IMR-90 (cell line): ENCODE measurements at regions not wholly inside any gene's neighbourhood (a gene's known extent, or its start where the extent isn't known, plus 50 kb on each side); places are given as distances from the start of the nearest gene placed in this dataset.

Experiments used
- ATAC-seq: fragments of 200-7000 bp; cut with Tn5 transposase; 2 replicates; pipeline ENCODE4 v1.9.1; 2020; ENCODE audit warnings: low read depth, mild to moderate bottlenecking, moderate library complexity
- BruUV-seq: library from RNA; stranded (reverse); fragments of 400-500 nt; replicated peaks from 2 replicates; lab custom pipeline; 2021; lab: Mats Ljungman, UMichigan
- CTCF ChIA-PET: fragments of 300-600 bp; formaldehyde crosslinking; extraction: SDS; loops from one replicate; lab custom pipeline; 2021; ENCODE audit warnings: antibody characterized with exemption; lab: Yijun Ruan, JAX
- POLR2A ChIA-PET: fragments of 300-600 bp; sonication (Branson Sonifier 250); formaldehyde crosslinking; loops from one replicate; lab custom pipeline; 2022; ENCODE audit warnings: antibody characterized with exemption; ENCODE audit not compliant: unreplicated experiment; lab: Charles Lee
- DNase-seq: peaks from one replicate; pipeline ENCODE4 v3.0.0; 2013
- H2AFZ ChIP-seq: replicated peaks from 2 replicates; pipeline ENCODE3; 2013; ENCODE audit warnings: low read length, mild to moderate bottlenecking; ENCODE audit not compliant: poor library complexity
- H2AK5ac ChIP-seq: 2 replicates; pipeline ENCODE4 v1.6.1; 2013; ENCODE audit warnings: low read depth, low read length, inconsistent platforms
- H2AK9ac ChIP-seq: replicated peaks from 2 replicates; pipeline ENCODE3; 2013; ENCODE audit warnings: mild to moderate bottlenecking, low read depth, low read length, moderate library complexity; ENCODE audit not compliant: poor library complexity
- H2BK120ac ChIP-seq: 2 replicates; pipeline ENCODE4 v1.6.1; 2013; ENCODE audit warnings: low read depth, low read length, inconsistent platforms
- H2BK15ac ChIP-seq: 3 replicates; pipeline ENCODE4 v1.6.1; 2013; ENCODE audit warnings: low read depth, low read length, inconsistent platforms
- H2BK20ac ChIP-seq: 2 replicates; pipeline ENCODE4 v1.6.1; 2013; ENCODE audit warnings: low read depth, mild to moderate bottlenecking, inconsistent platforms, low read length, moderate library complexity
- H2BK5ac ChIP-seq: 2 replicates; pipeline ENCODE4 v1.6.1; 2013; ENCODE audit warnings: mild to moderate bottlenecking, low read depth, low read length, inconsistent platforms; ENCODE audit not compliant: poor library complexity, severe bottlenecking
- H3K14ac ChIP-seq: replicated peaks from 2 replicates; pipeline ENCODE4 v1.6.1; 2013; ENCODE audit warnings: low read depth, low read length, inconsistent platforms
- H3K18ac ChIP-seq: 2 replicates; pipeline ENCODE4 v1.6.1; 2013; ENCODE audit warnings: low read depth, low read length, control low read depth
- H3K23ac ChIP-seq: 2 replicates; pipeline ENCODE4 v1.6.1; 2013; ENCODE audit warnings: low read depth, low read length, inconsistent platforms
- H3K27ac ChIP-seq: 2 replicates; pipeline ENCODE4 v1.5.1; 2013; ENCODE audit warnings: mild to moderate bottlenecking, control low read depth, low read length; ENCODE audit not compliant: insufficient read depth
- H3K27me3 ChIP-seq: 2 replicates; pipeline ENCODE4 v1.6.1; 2013; ENCODE audit warnings: low read length; ENCODE audit not compliant: control insufficient read depth, insufficient read depth
- H3K36me3 ChIP-seq: 2 replicates; pipeline ENCODE4 v1.6.1; 2013; ENCODE audit warnings: low read length, mixed read lengths; ENCODE audit not compliant: control insufficient read depth, insufficient read depth
- H3K4ac ChIP-seq: 2 replicates; pipeline ENCODE4 v1.6.1; 2013; ENCODE audit warnings: low read depth, low read length, inconsistent platforms
- H3K4me1 ChIP-seq: 2 replicates; pipeline ENCODE4 v1.6.1; 2013; ENCODE audit warnings: low read length, mixed read lengths; ENCODE audit not compliant: control insufficient read depth, insufficient read depth
- H3K4me2 ChIP-seq: 2 replicates; pipeline ENCODE4 v1.6.1; 2013; ENCODE audit warnings: low read depth, mild to moderate bottlenecking, control low read depth, low read length, moderate library complexity
- H3K4me3 ChIP-seq: 2 replicates; pipeline ENCODE4 v1.5.1; 2013; ENCODE audit warnings: low read depth, mild to moderate bottlenecking, control low read depth, low read length, moderate library complexity; ENCODE audit not compliant: insufficient read depth
- H3K56ac ChIP-seq: 2 replicates; pipeline ENCODE4 v1.6.1; 2013; ENCODE audit warnings: low read length, inconsistent platforms; ENCODE audit not compliant: insufficient read depth; ENCODE audit errors: extremely low read depth
- H3K79me1 ChIP-seq, 2 experiments: 2 replicates each; pipeline ENCODE4 v1.6.1; 2013; ENCODE audit warnings: low read length in 2 of 2, inconsistent platforms in 1 of 2, low read depth in 1 of 2
- H3K9ac ChIP-seq: 2 replicates; pipeline ENCODE4 v1.6.1; 2013; ENCODE audit warnings: low read depth, low read length, control low read depth
- H3K9me1 ChIP-seq: 2 replicates; pipeline ENCODE4 v1.6.1; 2013; ENCODE audit warnings: low read length, inconsistent platforms; ENCODE audit not compliant: insufficient read depth
- H3K9me3 ChIP-seq: 2 replicates; pipeline ENCODE4 v1.6.1; 2013; ENCODE audit warnings: low read length; ENCODE audit not compliant: control insufficient read depth, insufficient read depth
- H4K20me1 ChIP-seq: 2 replicates; pipeline ENCODE4 v1.6.1; 2013; ENCODE audit warnings: low read length, inconsistent platforms; ENCODE audit not compliant: insufficient read depth
- H4K5ac ChIP-seq: 2 replicates; pipeline ENCODE4 v1.6.1; 2013; ENCODE audit warnings: mild to moderate bottlenecking, low read depth, low read length, control low read depth
- H4K8ac ChIP-seq, 2 experiments: 2 replicates each; pipeline ENCODE4 v1.6.1; 2013; ENCODE audit warnings: low read depth in 2 of 2, low read length in 2 of 2, control low read depth in 1 of 2, inconsistent platforms in 1 of 2
- H4K91ac ChIP-seq: 2 replicates; pipeline ENCODE4 v1.6.1; 2013; ENCODE audit warnings: low read depth, low read length, inconsistent platforms; ENCODE audit not compliant: insufficient read depth
- BHLHE40 ChIP-seq: fragments of 150-350 bp; IDR thresholded peaks from 2 replicates; pipeline ENCODE4 v1.6.1; 2016; ENCODE audit warnings: mild to moderate bottlenecking, low read depth, low read length
- CEBPB ChIP-seq: IDR thresholded peaks from 2 replicates; pipeline ENCODE4 v1.6.1; 2012; ENCODE audit warnings: low read depth, low read length, improper control_type of control experiment
- CHD1 ChIP-seq: IDR thresholded peaks from 2 replicates; pipeline ENCODE4 v1.6.1; 2012; ENCODE audit warnings: low read depth, low read length, improper control_type of control experiment
- CTCF ChIP-seq: conservative IDR thresholded peaks from 2 replicates; pipeline ENCODE4 v1.5.1; 2012; ENCODE audit warnings: mild to moderate bottlenecking, low read depth, low read length, improper control_type of control experiment
- ELK1 ChIP-seq: fragments of 150-350 bp; IDR thresholded peaks from 2 replicates; pipeline ENCODE4 v1.6.1; 2016; ENCODE audit warnings: low read depth, mild to moderate bottlenecking, low read length, moderate library complexity, borderline replicate concordance
- FOS ChIP-seq: fragments of 150-350 bp; IDR thresholded peaks from 2 replicates; pipeline ENCODE4 v1.6.1; 2016; ENCODE audit warnings: low read depth, low read length
- MAFK ChIP-seq: IDR thresholded peaks from 2 replicates; pipeline ENCODE4 v1.6.1; 2012; ENCODE audit warnings: low read depth, low read length, improper control_type of control experiment
- MAZ ChIP-seq: IDR thresholded peaks from 2 replicates; pipeline ENCODE4 v1.6.1; 2012; ENCODE audit warnings: low read depth, mild to moderate bottlenecking, low read length, improper control_type of control experiment, moderate library complexity, borderline replicate concordance
- MXI1 ChIP-seq: IDR thresholded peaks from 2 replicates; pipeline ENCODE4 v1.6.1; 2012; ENCODE audit warnings: low read depth, mild to moderate bottlenecking, low read length, moderate library complexity, borderline replicate concordance
- NFE2L2 ChIP-seq: fragments of 150-350 bp; IDR thresholded peaks from 2 replicates; pipeline ENCODE4 v1.6.1; 2016; ENCODE audit warnings: low read depth, mild to moderate bottlenecking, low read length
- POLR2A ChIP-seq: IDR thresholded peaks from 2 replicates; pipeline ENCODE4 v1.6.1; 2012; ENCODE audit warnings: mild to moderate bottlenecking, low read depth, low read length
- RAD21 ChIP-seq: IDR thresholded peaks from 2 replicates; pipeline ENCODE4 v1.6.1; 2012; ENCODE audit warnings: low read length, improper control_type of control experiment
- RCOR1 ChIP-seq: IDR thresholded peaks from 2 replicates; pipeline ENCODE4 v1.6.1; 2012; ENCODE audit warnings: mild to moderate bottlenecking, low read length, improper control_type of control experiment; ENCODE audit not compliant: insufficient replicate concordance
- RFX5 ChIP-seq: IDR thresholded peaks from 2 replicates; pipeline ENCODE4 v1.8.0; 2012; ENCODE audit warnings: low read depth, mild to moderate bottlenecking, low read length, moderate library complexity
- USF2 ChIP-seq: fragments of 150-350 bp; IDR thresholded peaks from 2 replicates; pipeline ENCODE4 v1.6.1; 2017; ENCODE audit warnings: mild to moderate bottlenecking, antibody characterized with exemption, low read length, low read depth
- WGBS, 2 experiments: methylation state at CpG; one replicate each; pipeline versions ENCODE4 v1.1.5 to v1.1.7; 2013; ENCODE audit warnings: missing lambda C conversion rate in 2 of 2; ENCODE audit not compliant: insufficient read length in 1 of 2; ENCODE audit errors: extremely low coverage in 2 of 2; 5-methylcytosine and 5-hydroxymethylcytosine counted together
- dilution Hi-C: fragments of 300-500 bp; cut with HindIII; formaldehyde crosslinking; loops from one replicate; pipeline ENCODE4 v1.14.3; 2018; ENCODE audit warnings: low sequenced_read_pairs; ENCODE audit not compliant: unreplicated experiment
- in situ Hi-C: fragments of 300-500 bp; cut with MboI; formaldehyde crosslinking; loops from 3 replicates; pipeline ENCODE4 v1.14.3; 2019; ENCODE audit warnings: low sequenced_read_pairs, inconsistent platforms, mixed read lengths
- intact Hi-C: fragments of 100-400 bp; cut with micrococcal nuclease; formaldehyde crosslinking; loops from 2 replicates; pipeline ENCODE4 v1.10.0; 2022

- Histone ChIP-seq H2AFZ (no peak overlapping the region), H3K18ac (no peak overlapping the region), H2AK5ac (no peak overlapping the region), H4K20me1 (no peaks in the 10 kb centered on the region), H3K9ac (no peak overlapping the region), H2BK20ac (no peak overlapping the region), H4K5ac (no peak overlapping the region), H3K36me3 (no peaks in the 10 kb centered on the region), H3K4me1 (no peaks in the 10 kb centered on the region), H3K27me3 (no peaks in the 10 kb centered on the region), H3K79me1 (no peaks in the 10 kb centered on the region), H2BK5ac (no peak overlapping the region), H2BK120ac (no peak overlapping the region), H4K8ac (no peak overlapping the region), H2BK15ac (no peak overlapping the region), H4K91ac (no peak overlapping the region), H3K9me1 (no peaks in the 10 kb centered on the region), H3K9me3 (no peaks in the 10 kb centered on the region), H3K23ac (no peak overlapping the region), H3K4me2 (no peak overlapping the region), H3K56ac (no peak overlapping the region), H3K14ac (no peak overlapping the region), H3K27ac (no peak overlapping the region), H3K4me3 (no peak overlapping the region), H2AK9ac (no peak overlapping the region), H3K4ac (no peak overlapping the region)
- DNase-seq (no peak), ATAC-seq (no peak)
- BruUV-seq = no TSS peak
- POLR2A ChIA-PET = no interaction called here
- no peak for TF ChIP-seq RAD21
- TF ChIP-seq CTCF = no peak
- TF ChIP-seq ELK1 = no peak
- TF ChIP-seq MAZ = no peak
- no peak for TF ChIP-seq CEBPB
- no peak for TF ChIP-seq POLR2A
- no peak for TF ChIP-seq CHD1
- TF ChIP-seq FOS = no peak
- no peak for TF ChIP-seq RCOR1
- no peak for TF ChIP-seq MXI1
- TF ChIP-seq MAFK = no peak
- no peak for TF ChIP-seq RFX5
- no peak for TF ChIP-seq USF2
- TF ChIP-seq NFE2L2 = no peak
- no peak for TF ChIP-seq BHLHE40
- in situ Hi-C loops (no loop called here), dilution Hi-C loops (no loop called here), intact Hi-C loops (no loop called here)
- no CpG with 5 or more reads among the region's 3 CpGs for WGBS, 2 experiments
- CTCF ChIA-PET = no interaction called here
Measured at GRCh38 chrX:95885074-95885473, 799.6 kb upstream of the DIAPH2 start.
